Progenitor cell of endocrine pancreas (in vitro differentiated cells): ENCODE measurements at regions not wholly inside any gene's neighbourhood (a gene's known extent, or its start where the extent isn't known, plus 50 kb on each side); places are given as distances from the start of the nearest gene placed in this dataset.

ENCODE experiments used
- DNase-seq: peaks from one replicate; pipeline ENCODE4 v3.0.0; 2021; ENCODE audit warnings: low spot score; ENCODE audit not compliant: unreplicated experiment
- H3K27ac Mint-ChIP-seq: 2 replicates; pipeline ENCODE4 v1.8.0; 2021; ENCODE audit warnings: mild to moderate bottlenecking, moderate library complexity, mixed read lengths
- H3K27me3 Mint-ChIP-seq: 2 replicates; pipeline ENCODE4 v1.8.0; 2021; ENCODE audit warnings: mixed read lengths
- H3K36me3 Mint-ChIP-seq: 2 replicates; pipeline ENCODE4 v1.8.0; 2022; ENCODE audit warnings: mixed read lengths; ENCODE audit not compliant: insufficient read depth
- H3K4me1 Mint-ChIP-seq: 2 replicates; pipeline ENCODE4 v1.8.0; 2021; ENCODE audit warnings: low read depth, mixed read lengths
- H3K4me3 Mint-ChIP-seq: 2 replicates; pipeline ENCODE4 v1.8.0; 2021; ENCODE audit warnings: low read depth, mild to moderate bottlenecking, moderate library complexity, mixed read lengths
- H3K9me3 Mint-ChIP-seq: 2 replicates; pipeline ENCODE4 v1.8.0; 2021; ENCODE audit warnings: low read depth, mixed read lengths
- TF ChIP-seq, protein P1 (sequence below): fragments of 200-600 bp; sonication (generic); IDR thresholded peaks from one replicate; pipeline ENCODE4 v1.5.0; 2021; ENCODE audit warnings: antibody characterized with exemption, mild to moderate bottlenecking; ENCODE audit not compliant: unreplicated experiment

DNA sequence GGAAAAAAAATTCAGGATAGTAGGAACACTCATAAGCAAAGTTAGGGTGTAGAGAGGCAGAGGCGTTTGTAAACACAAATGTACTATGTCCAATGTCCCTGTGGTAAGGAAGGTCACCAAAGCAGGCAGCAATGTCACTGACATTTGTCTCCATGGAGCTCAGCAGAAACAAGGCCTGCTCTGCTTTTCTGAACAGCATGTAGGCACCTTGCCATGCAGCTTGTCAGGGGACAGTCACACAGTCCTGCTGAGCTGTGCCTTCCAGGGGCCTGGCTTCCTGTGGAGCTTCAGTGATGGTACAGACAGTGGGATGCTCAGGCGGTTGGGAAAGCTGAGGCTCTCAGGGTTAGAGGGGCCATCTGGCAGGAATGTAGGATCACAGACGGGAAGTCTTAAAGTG, 74.5 kb upstream of the HS3ST1 start:
- peaks cover 8% of the 10 kb centered on the region for H3K4me1 Mint-ChIP-seq
- no peak overlapping the region for H3K4me3 Mint-ChIP-seq
- TF ChIP-seq, protein P1, sequence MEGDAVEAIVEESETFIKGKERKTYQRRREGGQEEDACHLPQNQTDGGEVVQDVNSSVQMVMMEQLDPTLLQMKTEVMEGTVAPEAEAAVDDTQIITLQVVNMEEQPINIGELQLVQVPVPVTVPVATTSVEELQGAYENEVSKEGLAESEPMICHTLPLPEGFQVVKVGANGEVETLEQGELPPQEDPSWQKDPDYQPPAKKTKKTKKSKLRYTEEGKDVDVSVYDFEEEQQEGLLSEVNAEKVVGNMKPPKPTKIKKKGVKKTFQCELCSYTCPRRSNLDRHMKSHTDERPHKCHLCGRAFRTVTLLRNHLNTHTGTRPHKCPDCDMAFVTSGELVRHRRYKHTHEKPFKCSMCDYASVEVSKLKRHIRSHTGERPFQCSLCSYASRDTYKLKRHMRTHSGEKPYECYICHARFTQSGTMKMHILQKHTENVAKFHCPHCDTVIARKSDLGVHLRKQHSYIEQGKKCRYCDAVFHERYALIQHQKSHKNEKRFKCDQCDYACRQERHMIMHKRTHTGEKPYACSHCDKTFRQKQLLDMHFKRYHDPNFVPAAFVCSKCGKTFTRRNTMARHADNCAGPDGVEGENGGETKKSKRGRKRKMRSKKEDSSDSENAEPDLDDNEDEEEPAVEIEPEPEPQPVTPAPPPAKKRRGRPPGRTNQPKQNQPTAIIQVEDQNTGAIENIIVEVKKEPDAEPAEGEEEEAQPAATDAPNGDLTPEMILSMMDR: no peak
- DNase-seq: no peak
- H3K27me3 Mint-ChIP-seq: no peaks in the 10 kb centered on the region
- H3K27ac Mint-ChIP-seq: no peak overlapping the region
- no peaks in the 10 kb centered on the region for H3K9me3 Mint-ChIP-seq
- H3K36me3 Mint-ChIP-seq: no peaks in the 10 kb centered on the region

DNA sequence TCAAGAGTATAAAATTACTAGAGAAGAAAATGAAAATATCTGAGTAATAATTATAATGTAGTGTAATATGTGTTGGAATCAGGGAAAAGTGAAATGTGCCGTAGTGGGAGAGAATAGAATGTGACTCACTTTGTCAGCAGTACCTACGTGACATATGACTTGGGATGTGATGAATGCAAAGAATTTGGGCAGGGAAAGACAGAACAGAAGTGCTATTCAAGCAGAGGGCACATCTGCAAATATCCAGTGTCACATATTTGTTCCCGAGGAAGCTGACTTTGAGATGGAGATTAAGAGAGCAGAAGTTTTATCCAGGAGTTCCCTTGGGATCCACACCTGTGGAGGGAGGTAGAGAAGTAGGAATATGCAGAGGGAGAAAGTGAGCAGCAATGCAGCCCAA, 69.3 kb upstream of the HS3ST1 start:
- Mint-ChIP-seq H3K27me3 (no peaks in the 10 kb centered on the region), H3K36me3 (no peaks in the 10 kb centered on the region), H3K4me1 (peaks cover 8% of the 10 kb centered on the region), H3K9me3 (peaks cover 7% of the 10 kb centered on the region), H3K27ac (no peak overlapping the region), H3K4me3 (no peak overlapping the region)
- TF ChIP-seq, protein P1: no peak
- no peak for DNase-seq

DNA sequence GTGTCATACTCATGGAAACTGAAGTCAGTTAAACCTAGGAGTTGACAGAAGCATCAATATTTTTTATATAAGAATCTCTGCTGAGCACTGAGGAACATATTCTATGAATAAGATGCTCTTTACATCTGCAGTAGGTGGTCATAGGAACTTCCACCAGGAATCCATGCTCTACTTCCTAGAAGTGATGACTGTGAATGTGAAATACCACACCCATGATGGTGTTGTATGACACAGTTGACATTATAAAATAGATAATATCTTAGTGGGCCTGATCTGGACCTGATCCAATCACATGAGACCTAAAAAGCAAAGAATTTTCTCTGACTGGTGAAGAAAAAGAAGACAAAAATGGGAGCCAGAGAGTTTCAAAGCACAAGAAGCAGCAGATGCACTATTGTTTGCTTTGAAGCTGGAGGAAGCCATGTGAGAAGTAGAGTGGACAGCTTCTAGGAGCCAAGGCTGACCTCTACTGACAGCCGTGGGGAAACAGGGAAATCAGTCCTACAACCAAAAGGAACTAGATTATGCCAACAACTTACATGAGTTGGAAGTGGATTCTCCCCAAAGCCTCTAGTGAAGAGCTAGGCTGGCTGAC, 68.6 kb upstream of the HS3ST1 start:
- H3K9me3 Mint-ChIP-seq: peaks cover 12% of the 10 kb centered on the region
- H3K27me3 Mint-ChIP-seq: no peaks in the 10 kb centered on the region
- DNase-seq: no peak
- TF ChIP-seq, protein P1: no peak
- peaks cover 8% of the 10 kb centered on the region for H3K4me1 Mint-ChIP-seq
- no peak overlapping the region for H3K27ac Mint-ChIP-seq
- no peak overlapping the region for H3K4me3 Mint-ChIP-seq
- peaks cover 1% of the 10 kb centered on the region for H3K36me3 Mint-ChIP-seq

DNA sequence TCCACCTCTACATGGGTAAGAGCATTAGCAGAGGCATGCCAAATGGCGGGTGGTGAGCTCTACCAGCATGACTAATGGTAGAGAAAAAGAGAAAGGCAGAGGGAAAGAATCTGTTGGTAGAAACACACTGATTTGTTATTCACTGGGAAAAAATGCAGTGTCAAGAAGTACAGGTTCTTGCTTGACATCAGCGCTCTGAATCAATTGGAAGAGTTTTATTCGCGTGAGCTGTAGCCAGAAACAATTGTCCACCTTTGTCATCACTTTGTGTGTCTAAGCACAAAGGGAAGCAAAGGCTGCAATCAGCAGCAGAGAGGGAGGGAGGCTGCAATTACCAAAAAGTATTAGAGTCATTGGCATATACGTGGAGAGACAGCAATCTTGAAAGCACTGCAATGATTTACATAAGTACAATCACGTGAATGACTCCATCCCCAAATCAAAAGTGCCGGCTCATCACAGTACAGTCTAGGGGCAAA, 67.7 kb upstream of the HS3ST1 start:
- Mint-ChIP-seq H3K27me3 (no peaks in the 10 kb centered on the region), H3K4me3 (no peak overlapping the region), H3K27ac (no peak overlapping the region), H3K36me3 (peaks cover 1% of the 10 kb centered on the region), H3K4me1 (peaks cover 8% of the 10 kb centered on the region), H3K9me3 (peaks cover 15% of the 10 kb centered on the region)
- TF ChIP-seq, protein P1: no peak
- no peak for DNase-seq

DNA sequence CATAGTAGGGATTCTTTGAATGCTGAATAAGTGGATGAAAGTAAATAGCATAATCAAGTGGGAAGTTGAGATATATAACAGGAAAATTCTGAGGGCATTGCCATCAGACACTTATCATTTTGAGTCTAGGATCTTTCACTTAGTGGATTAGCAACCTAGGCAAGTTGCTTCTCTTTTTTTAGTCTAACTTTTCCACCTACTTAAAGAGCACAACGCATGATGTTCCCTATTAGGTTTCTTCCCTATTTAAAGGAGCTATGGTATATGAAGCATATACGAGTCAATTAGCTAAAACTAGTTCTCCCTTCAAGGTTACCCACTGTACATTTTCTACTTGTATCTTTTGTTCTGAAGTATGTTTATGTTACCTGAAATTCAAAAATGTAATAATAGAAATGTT, 67.1 kb upstream of the HS3ST1 start:
- Mint-ChIP-seq H3K9me3 (peaks cover 15% of the 10 kb centered on the region), H3K4me1 (peaks cover 8% of the 10 kb centered on the region), H3K36me3 (peaks cover 1% of the 10 kb centered on the region), H3K27ac (no peak overlapping the region), H3K27me3 (no peaks in the 10 kb centered on the region), H3K4me3 (no peak overlapping the region)
- no peak for DNase-seq
- TF ChIP-seq, protein P1: no peak
